ENCODE measurements at regions not wholly inside any gene's neighbourhood (a gene's known extent, or its start where the extent isn't known, plus 50 kb on each side); places are given as distances from the start of the nearest gene placed in this dataset.
"Not testable (repeated sequence)": the region's sequence is repeated elsewhere in the genome, so short reads cannot be mapped to it uniquely, and the experiment has no call there.

- Histone ChIP-seq H2AFZ (ENCODE audit: low read length) (no peak overlapping the region), H3K27me3 (ENCODE audit: control insufficient read depth, insufficient read depth, low read length) (no peaks in the 10 kb centered on the region), H3K36me3 (ENCODE audit: control insufficient read depth, insufficient read depth, low read length) (no peaks in the 10 kb centered on the region), H3K9me3 (ENCODE audit: control insufficient read depth, insufficient read depth, low read depth, low read length) (no peaks in the 10 kb centered on the region), H3K27ac (ENCODE audit: insufficient read depth, low read length) (no peak overlapping the region), H3K4me1 (ENCODE audit: control insufficient read depth, extremely low read depth, insufficient read depth, low read length) (no peaks in the 10 kb centered on the region), H3K9ac (ENCODE audit: insufficient read depth, low read length) (no peak overlapping the region), H4K20me1 (ENCODE audit: control insufficient read depth, extremely low read depth, insufficient read depth, low read length) (no peaks in the 10 kb centered on the region), H3K4me3 (replicated peaks in 1 of 4; ENCODE audit: control extremely low read depth in 1 of 4, insufficient read depth in 1 of 4, low read depth in 3 of 4, low read length in 4 of 4) (no peak overlapping the region), H3K79me2 (ENCODE audit: control insufficient read depth, insufficient read depth, low read length) (no peaks in the 10 kb centered on the region), H3K4me2 (ENCODE audit: extremely low read depth, insufficient read depth, low read length) (no peak overlapping the region)
- no peak for DNase-seq (ENCODE audit: low read depth in 2 of 2)
- TF ChIP-seq EZH2 (IDR thresholded peaks at IDR 0.05; ENCODE audit: low read length, missing control alignments) = no peak
- no peak for TF ChIP-seq CTCF (conservative IDR thresholded peaks at IDR 0.05 in 1 of 2, IDR thresholded peaks at IDR 0.05 in 1 of 2; ENCODE audit: low read depth in 1 of 2, low read length in 2 of 2)
Measured at GRCh38 chr10:61016630-61017029, 72.6 kb upstream of the RHOBTB1 start.

GRCh38 chr10:61016007-61016406 is 72.0 kb upstream of the RHOBTB1 start:
- Histone ChIP-seq H3K79me2 (ENCODE audit: control insufficient read depth, insufficient read depth, low read length) (no peaks in the 10 kb centered on the region), H3K27ac (ENCODE audit: insufficient read depth, low read length) (no peak overlapping the region), H4K20me1 (ENCODE audit: control insufficient read depth, extremely low read depth, insufficient read depth, low read length) (no peaks in the 10 kb centered on the region), H3K9ac (ENCODE audit: insufficient read depth, low read length) (no peak overlapping the region), H3K27me3 (ENCODE audit: control insufficient read depth, insufficient read depth, low read length) (no peaks in the 10 kb centered on the region), H3K36me3 (ENCODE audit: control insufficient read depth, insufficient read depth, low read length) (no peaks in the 10 kb centered on the region), H3K4me1 (ENCODE audit: control insufficient read depth, extremely low read depth, insufficient read depth, low read length) (no peaks in the 10 kb centered on the region), H3K9me3 (ENCODE audit: control insufficient read depth, insufficient read depth, low read depth, low read length) (no peaks in the 10 kb centered on the region), H2AFZ (ENCODE audit: low read length) (no peak overlapping the region), H3K4me3 (replicated peaks in 1 of 4; ENCODE audit: control extremely low read depth in 1 of 4, insufficient read depth in 1 of 4, low read depth in 3 of 4, low read length in 4 of 4) (no peak overlapping the region), H3K4me2 (ENCODE audit: extremely low read depth, insufficient read depth, low read length) (no peak overlapping the region)
- no peak for DNase-seq (ENCODE audit: low read depth in 2 of 2)
- TF ChIP-seq CTCF (conservative IDR thresholded peaks at IDR 0.05 in 1 of 2, IDR thresholded peaks at IDR 0.05 in 1 of 2; ENCODE audit: low read depth in 1 of 2, low read length in 2 of 2) (no peak), EZH2 (IDR thresholded peaks at IDR 0.05; ENCODE audit: low read length, missing control alignments) (no peak)

DNA sequence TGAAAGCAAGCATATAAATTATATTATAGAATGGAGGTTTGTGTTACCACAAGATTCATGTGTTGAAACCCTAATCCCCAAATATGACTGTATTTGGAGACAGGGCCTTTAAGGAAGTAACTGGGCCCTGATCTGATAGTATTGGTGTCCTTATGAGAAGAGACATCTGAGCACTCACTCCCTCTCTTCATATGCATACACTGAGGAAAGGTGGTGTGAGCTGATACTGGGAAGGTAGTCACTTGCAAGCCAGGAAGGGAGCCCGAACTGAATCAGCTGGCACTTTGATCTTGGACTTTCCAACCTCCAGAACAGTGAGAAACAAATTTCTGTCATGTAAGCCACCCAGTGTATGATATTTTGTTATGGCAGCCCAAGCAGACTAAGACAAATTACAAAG is 66.9 kb upstream of the RHOBTB1 start:
- Histone ChIP-seq H4K20me1 (ENCODE audit: control insufficient read depth, extremely low read depth, insufficient read depth, low read length) (no peaks in the 10 kb centered on the region), H3K79me2 (ENCODE audit: control insufficient read depth, insufficient read depth, low read length) (no peaks in the 10 kb centered on the region), H3K27me3 (ENCODE audit: control insufficient read depth, insufficient read depth, low read length) (no peaks in the 10 kb centered on the region), H3K4me2 (ENCODE audit: extremely low read depth, insufficient read depth, low read length) (no peak overlapping the region), H2AFZ (ENCODE audit: low read length) (no peak overlapping the region), H3K36me3 (ENCODE audit: control insufficient read depth, insufficient read depth, low read length) (no peaks in the 10 kb centered on the region), H3K4me1 (ENCODE audit: control insufficient read depth, extremely low read depth, insufficient read depth, low read length) (no peaks in the 10 kb centered on the region), H3K4me3 (replicated peaks in 1 of 4; ENCODE audit: control extremely low read depth in 1 of 4, insufficient read depth in 1 of 4, low read depth in 3 of 4, low read length in 4 of 4) (no peak overlapping the region), H3K9ac (ENCODE audit: insufficient read depth, low read length) (no peak overlapping the region), H3K27ac (ENCODE audit: insufficient read depth, low read length) (no peak overlapping the region), H3K9me3 (ENCODE audit: control insufficient read depth, insufficient read depth, low read depth, low read length) (no peaks in the 10 kb centered on the region)
- DNase-seq (ENCODE audit: low read depth in 2 of 2) = no peak
- TF ChIP-seq CTCF (conservative IDR thresholded peaks at IDR 0.05 in 1 of 2, IDR thresholded peaks at IDR 0.05 in 1 of 2; ENCODE audit: low read depth in 1 of 2, low read length in 2 of 2) (no peak), EZH2 (IDR thresholded peaks at IDR 0.05; ENCODE audit: low read length, missing control alignments) (no peak)

- H3K4me2 ChIP-seq (ENCODE audit: extremely low read depth, insufficient read depth, low read length); H3K9me3 ChIP-seq (ENCODE audit: control insufficient read depth, insufficient read depth, low read depth, low read length); H3K27ac ChIP-seq (ENCODE audit: insufficient read depth, low read length); H3K79me2 ChIP-seq (ENCODE audit: control insufficient read depth, insufficient read depth, low read length); H3K4me1 ChIP-seq (ENCODE audit: control insufficient read depth, extremely low read depth, insufficient read depth, low read length); H4K20me1 ChIP-seq (ENCODE audit: control insufficient read depth, extremely low read depth, insufficient read depth, low read length); H3K4me3 ChIP-seq (replicated peaks in 1 of 4; ENCODE audit: control extremely low read depth in 1 of 4, insufficient read depth in 1 of 4, low read depth in 3 of 4, low read length in 4 of 4); H3K9ac ChIP-seq (ENCODE audit: insufficient read depth, low read length); DNase-seq (ENCODE audit: low read depth in 2 of 2); H3K27me3 ChIP-seq (ENCODE audit: control insufficient read depth, insufficient read depth, low read length); H2AFZ ChIP-seq (ENCODE audit: low read length); H3K36me3 ChIP-seq (ENCODE audit: control insufficient read depth, insufficient read depth, low read length): not testable (repeated sequence)
Measured at GRCh38 chr10:61003069-61003468, 59.1 kb upstream of the RHOBTB1 start.

Measured in fibroblast of lung (primary cell).